ENCODE measurements at regions not wholly inside any gene's neighbourhood (a gene's known extent, or its start where the extent isn't known, plus 50 kb on each side); places are given as distances from the start of the nearest gene placed in this dataset.

- Histone ChIP-seq H3K27ac (ENCODE audit: extremely low read length, insufficient read depth, low read length) (no peak overlapping the region), H3K4me3 (replicated peaks in 1 of 3; ENCODE audit: insufficient read depth in 1 of 3, low read depth in 2 of 3, low read length in 3 of 3) (no peak overlapping the region), H2AFZ (ENCODE audit: low read length) (no peak overlapping the region), H3K27me3 (ENCODE audit: control insufficient read depth in 1 of 2, insufficient read depth in 2 of 2, low read length in 2 of 2) (no peaks in the 10 kb centered on the region), H3K79me2 (ENCODE audit: insufficient read depth, low read length) (no peaks in the 10 kb centered on the region), H3K4me1 (ENCODE audit: insufficient read depth, low read length) (no peaks in the 10 kb centered on the region), H3K36me3 (replicated peaks in 1 of 2; ENCODE audit: control insufficient read depth in 1 of 2, insufficient read depth in 2 of 2, low read length in 2 of 2) (no peaks in the 10 kb centered on the region), H4K20me1 (ENCODE audit: insufficient read depth, low read length) (no peaks in the 10 kb centered on the region), H3K4me2 (ENCODE audit: low read depth, low read length) (no peak overlapping the region), H3K9me3 (ENCODE audit: low read length) (peaks cover 15% of the 10 kb centered on the region; the same call in 1 of the 2 replicates), H3K9ac (ENCODE audit: insufficient read depth, low read depth, low read length) (no peak overlapping the region)
- no peak for DNase-seq (ENCODE audit: low spot score)
- intact Hi-C loops (cut with micrococcal nuclease; ENCODE audit: unreplicated experiment) (no loop called here), in situ Hi-C loops (cut with HindIII; ENCODE audit: extremely low pct_ligation_motif_present, low pct_unique_long_range_greater_than_20kb) (no loop called here)
- FAIRE-seq = no peak
- TF ChIP-seq PRDM10 (CRISPR knock-in tag; IDR thresholded peaks at IDR 0.05; ENCODE audit: low read depth) = no peak
- TF ChIP-seq ZFY (CRISPR knock-in tag; IDR thresholded peaks at IDR 0.05) = no peak
- no peak for TF ChIP-seq CREM (IDR thresholded peaks at IDR 0.05)
- TF ChIP-seq CREM (CRISPR knock-in tag; IDR thresholded peaks at IDR 0.05) = no peak
- no peak for TF ChIP-seq MAZ (IDR thresholded peaks at IDR 0.05; ENCODE audit: borderline replicate concordance, low read depth, low read length)
- TF ChIP-seq MAZ (CRISPR knock-in tag; IDR thresholded peaks at IDR 0.05; ENCODE audit: low read depth) = no peak
- TF ChIP-seq HIC2 (CRISPR knock-in tag; IDR thresholded peaks at IDR 0.05; ENCODE audit: low read depth) = no peak
- no peak for TF ChIP-seq PHF5A (CRISPR knock-in tag; IDR thresholded peaks at IDR 0.05; ENCODE audit: low read depth, unreplicated experiment)
- no peak for TF ChIP-seq ZKSCAN1 (IDR thresholded peaks at IDR 0.05; ENCODE audit: low read length)
- TF ChIP-seq, protein P1, sequence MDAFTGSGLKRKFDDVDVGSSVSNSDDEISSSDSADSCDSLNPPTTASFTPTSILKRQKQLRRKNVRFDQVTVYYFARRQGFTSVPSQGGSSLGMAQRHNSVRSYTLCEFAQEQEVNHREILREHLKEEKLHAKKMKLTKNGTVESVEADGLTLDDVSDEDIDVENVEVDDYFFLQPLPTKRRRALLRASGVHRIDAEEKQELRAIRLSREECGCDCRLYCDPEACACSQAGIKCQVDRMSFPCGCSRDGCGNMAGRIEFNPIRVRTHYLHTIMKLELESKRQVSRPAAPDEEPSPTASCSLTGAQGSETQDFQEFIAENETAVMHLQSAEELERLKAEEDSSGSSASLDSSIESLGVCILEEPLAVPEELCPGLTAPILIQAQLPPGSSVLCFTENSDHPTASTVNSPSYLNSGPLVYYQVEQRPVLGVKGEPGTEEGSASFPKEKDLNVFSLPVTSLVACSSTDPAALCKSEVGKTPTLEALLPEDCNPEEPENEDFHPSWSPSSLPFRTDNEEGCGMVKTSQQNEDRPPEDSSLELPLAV (CRISPR knock-in tag; conservative IDR thresholded peaks at IDR 0.05; ENCODE audit: low read depth) = no peak
- TF ChIP-seq ZNF782 (CRISPR knock-in tag; IDR thresholded peaks at IDR 0.05; ENCODE audit: borderline replicate concordance) = no peak
- TF ChIP-seq, protein P2, sequence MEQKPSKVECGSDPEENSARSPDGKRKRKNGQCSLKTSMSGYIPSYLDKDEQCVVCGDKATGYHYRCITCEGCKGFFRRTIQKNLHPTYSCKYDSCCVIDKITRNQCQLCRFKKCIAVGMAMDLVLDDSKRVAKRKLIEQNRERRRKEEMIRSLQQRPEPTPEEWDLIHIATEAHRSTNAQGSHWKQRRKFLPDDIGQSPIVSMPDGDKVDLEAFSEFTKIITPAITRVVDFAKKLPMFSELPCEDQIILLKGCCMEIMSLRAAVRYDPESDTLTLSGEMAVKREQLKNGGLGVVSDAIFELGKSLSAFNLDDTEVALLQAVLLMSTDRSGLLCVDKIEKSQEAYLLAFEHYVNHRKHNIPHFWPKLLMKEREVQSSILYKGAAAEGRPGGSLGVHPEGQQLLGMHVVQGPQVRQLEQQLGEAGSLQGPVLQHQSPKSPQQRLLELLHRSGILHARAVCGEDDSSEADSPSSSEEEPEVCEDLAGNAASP (CRISPR knock-in tag; IDR thresholded peaks at IDR 0.05; ENCODE audit: borderline replicate concordance) = no peak
- ChIA-PET POLR2A (no interaction called here), CTCF (ENCODE audit: low intra/inter-chr PET ratio, low total read pairs) (no interaction called here)
- no peak for ATAC-seq
- WGBS (ENCODE audit: low lambda C conversion rate) = 13% methylated on average over 1 of the region's 1 CpG
- BruUV-seq (replicated peaks) = no TSS peak
Measured at GRCh38 chr6:103277936-103278335, 1581.8 kb downstream of the HACE1 start.

All from HepG2 (cell line).